ENCODE measurements at regions not wholly inside any gene's neighbourhood (a gene's known extent, or its start where the extent isn't known, plus 50 kb on each side); places are given as distances from the start of the nearest gene placed in this dataset.

GRCh38 chr11:127063241-127063640 is 62.7 kb upstream of the KIRREL3 start:
- H3K4me1 ChIP-seq (ENCODE audit: insufficient read depth, low read length), result no peaks in the 10 kb centered on the region
- H3K27ac ChIP-seq (ENCODE audit: low read depth, low read length), result no peak overlapping the region
- H2AFZ ChIP-seq (ENCODE audit: low read depth, low read length), result no peak overlapping the region
- no peaks in the 10 kb centered on the region for H3K36me3 ChIP-seq (ENCODE audit: insufficient read depth, low read length)
- H3K36me3 Mint-ChIP-seq (ENCODE audit: low read depth, unreplicated experiment), result no peaks in the 10 kb centered on the region
- H3K4me1 Mint-ChIP-seq (ENCODE audit: low read depth, unreplicated experiment), result no peaks in the 10 kb centered on the region
- TF ChIP-seq CTCF (IDR thresholded peaks at IDR 0.05; ENCODE audit: insufficient read depth, low read depth, low read length) (no peak), EZH2 (IDR thresholded peaks at IDR 0.05; ENCODE audit: insufficient read depth, low read length) (no peak)
- no peaks in the 10 kb centered on the region for H4K20me1 ChIP-seq (ENCODE audit: insufficient read depth, low read length)
- H3K9me3 ChIP-seq (ENCODE audit: insufficient read depth, low read depth, low read length), result no peaks in the 10 kb centered on the region
- H3K4me3 Mint-ChIP-seq (ENCODE audit: unreplicated experiment), result no peak overlapping the region
- H3K27me3 ChIP-seq (ENCODE audit: insufficient read depth, low read length), result no peaks in the 10 kb centered on the region
- no peak overlapping the region for H3K27ac Mint-ChIP-seq (ENCODE audit: unreplicated experiment)
- no peak overlapping the region for H3K4me2 ChIP-seq (ENCODE audit: low read length)
- no peak overlapping the region for H3K4me3 ChIP-seq (ENCODE audit: insufficient read depth, low read depth, low read length)
- H3K79me2 ChIP-seq (ENCODE audit: insufficient read depth, low read length), result no peaks in the 10 kb centered on the region
- H3K9ac ChIP-seq (ENCODE audit: low read length), result no peak overlapping the region
- FAIRE-seq (no peak), DNase-seq (ENCODE audit: low read depth) (no peak)
- H3K27me3 Mint-ChIP-seq (ENCODE audit: low read depth, unreplicated experiment), result peaks cover 8% of the 10 kb centered on the region
- H3K9me3 Mint-ChIP-seq (ENCODE audit: unreplicated experiment), result no peaks in the 10 kb centered on the region

- no peak for TF ChIP-seq EZH2 (IDR thresholded peaks at IDR 0.05; ENCODE audit: insufficient read depth, low read length)
- no peak for TF ChIP-seq CTCF (IDR thresholded peaks at IDR 0.05; ENCODE audit: insufficient read depth, low read depth, low read length)
- no peaks in the 10 kb centered on the region for H3K36me3 ChIP-seq (ENCODE audit: insufficient read depth, low read length)
- no peak for FAIRE-seq
- no peak overlapping the region for H3K9ac ChIP-seq (ENCODE audit: low read length)
- H3K4me2 ChIP-seq (ENCODE audit: low read length), result no peak overlapping the region
- no peaks in the 10 kb centered on the region for H3K9me3 ChIP-seq (ENCODE audit: insufficient read depth, low read depth, low read length)
- no peaks in the 10 kb centered on the region for H3K27me3 ChIP-seq (ENCODE audit: insufficient read depth, low read length)
- no peak for DNase-seq (ENCODE audit: low read depth)
- H4K20me1 ChIP-seq (ENCODE audit: insufficient read depth, low read length), result no peaks in the 10 kb centered on the region
- no peaks in the 10 kb centered on the region for H3K79me2 ChIP-seq (ENCODE audit: insufficient read depth, low read length)
- H3K4me1 Mint-ChIP-seq (ENCODE audit: low read depth, unreplicated experiment), result no peaks in the 10 kb centered on the region
- H3K4me1 ChIP-seq (ENCODE audit: insufficient read depth, low read length), result no peaks in the 10 kb centered on the region
- H3K9me3 Mint-ChIP-seq (ENCODE audit: unreplicated experiment), result no peaks in the 10 kb centered on the region
- H2AFZ ChIP-seq (ENCODE audit: low read depth, low read length), result no peak overlapping the region
- H3K27ac Mint-ChIP-seq (ENCODE audit: unreplicated experiment), result no peak overlapping the region
- H3K4me3 Mint-ChIP-seq (ENCODE audit: unreplicated experiment), result no peak overlapping the region
- no peaks in the 10 kb centered on the region for H3K36me3 Mint-ChIP-seq (ENCODE audit: low read depth, unreplicated experiment)
- H3K27me3 Mint-ChIP-seq (ENCODE audit: low read depth, unreplicated experiment), result peaks cover 8% of the 10 kb centered on the region
- H3K27ac ChIP-seq (ENCODE audit: low read depth, low read length), result no peak overlapping the region
- H3K4me3 ChIP-seq (ENCODE audit: insufficient read depth, low read depth, low read length), result no peak overlapping the region
Measured at GRCh38 chr11:127061947-127062346, 61.4 kb upstream of the KIRREL3 start.

GRCh38 chr11:127059750-127060149 is 59.2 kb upstream of the KIRREL3 start:
- Histone ChIP-seq H3K9me3 (ENCODE audit: insufficient read depth, low read depth, low read length) (no peaks in the 10 kb centered on the region), H3K9ac (ENCODE audit: low read length) (no peak overlapping the region), H3K27me3 (ENCODE audit: insufficient read depth, low read length) (no peaks in the 10 kb centered on the region), H3K4me1 (ENCODE audit: insufficient read depth, low read length) (no peaks in the 10 kb centered on the region), H3K36me3 (ENCODE audit: insufficient read depth, low read length) (no peaks in the 10 kb centered on the region), H3K4me2 (ENCODE audit: low read length) (no peak overlapping the region), H3K4me3 (ENCODE audit: insufficient read depth, low read depth, low read length) (no peak overlapping the region), H4K20me1 (ENCODE audit: insufficient read depth, low read length) (no peaks in the 10 kb centered on the region), H3K79me2 (ENCODE audit: insufficient read depth, low read length) (no peaks in the 10 kb centered on the region), H3K27ac (ENCODE audit: low read depth, low read length) (no peak overlapping the region), H2AFZ (ENCODE audit: low read depth, low read length) (no peak overlapping the region)
- TF ChIP-seq EZH2 (IDR thresholded peaks at IDR 0.05; ENCODE audit: insufficient read depth, low read length) (no peak), CTCF (IDR thresholded peaks at IDR 0.05; ENCODE audit: insufficient read depth, low read depth, low read length) (no peak)
- H3K36me3 Mint-ChIP-seq (ENCODE audit: low read depth, unreplicated experiment), result no peaks in the 10 kb centered on the region
- no peak for FAIRE-seq
- DNase-seq (ENCODE audit: low read depth), result peak; percentile 6
- H3K4me1 Mint-ChIP-seq (ENCODE audit: low read depth, unreplicated experiment), result no peaks in the 10 kb centered on the region
- no peak overlapping the region for H3K27ac Mint-ChIP-seq (ENCODE audit: unreplicated experiment)
- H3K27me3 Mint-ChIP-seq (ENCODE audit: low read depth, unreplicated experiment), result peaks cover 7% of the 10 kb centered on the region
- no peaks in the 10 kb centered on the region for H3K9me3 Mint-ChIP-seq (ENCODE audit: unreplicated experiment)
- no peak overlapping the region for H3K4me3 Mint-ChIP-seq (ENCODE audit: unreplicated experiment)

Data from astrocyte (in vitro differentiated cells and primary cell).